Activated CD8-positive, alpha-beta memory T cell treated with anti-CD3 and anti-CD28 coated beads, Interleukin-2, amount 10 ng/mL, durations not matched to agents 7 days and 5 days (primary cell): ENCODE measurements at regions not wholly inside any gene's neighbourhood (a gene's known extent, or its start where the extent isn't known, plus 50 kb on each side); places are given as distances from the start of the nearest gene placed in this dataset.

ENCODE experiments used
- ATAC-seq: fragments of 150-1000 bp; cut with Tn5 transposase; one replicate; pipeline ENCODE4 v1.10.0; 2021; ENCODE audit warnings: moderate library complexity
- CTCF ChIA-PET: fragments of 350-600 bp; sonication (Branson Sonifier 250); formaldehyde crosslinking; loops from one replicate; lab custom pipeline; 2021; ENCODE audit warnings: antibody characterized with exemption; lab: Charles Lee
- DNase-seq: peaks from one replicate; pipeline ENCODE4 v3.0.0-alpha.2; 2020
- H3K27ac Mint-ChIP-seq: one replicate; pipeline ENCODE4 v1.8.0; 2021; ENCODE audit warnings: mild to moderate bottlenecking, mixed read lengths
- H3K27me3 Mint-ChIP-seq: one replicate; pipeline ENCODE4 v1.8.0; 2021; ENCODE audit warnings: mixed read lengths
- H3K36me3 Mint-ChIP-seq: one replicate; pipeline ENCODE4 v1.8.0; 2021; ENCODE audit warnings: mild to moderate bottlenecking, mixed read lengths
- H3K4me1 Mint-ChIP-seq: one replicate; pipeline ENCODE4 v1.8.0; 2021; ENCODE audit warnings: mixed read lengths
- H3K4me3 Mint-ChIP-seq: one replicate; pipeline ENCODE4 v1.8.0; 2021; ENCODE audit warnings: mild to moderate bottlenecking, moderate library complexity, mixed read lengths
- H3K9me3 Mint-ChIP-seq: one replicate; pipeline ENCODE4 v1.8.0; 2022; ENCODE audit warnings: low read depth, mixed read lengths

GRCh38 chr4:24675721-24676389 is 91.5 kb upstream of the DHX15 start:
- DNase-seq, result no peak
- CTCF ChIA-PET, result no interaction called here
- no peak for ATAC-seq
- H3K4me3 Mint-ChIP-seq, result no peak overlapping the region
- no peaks in the 10 kb centered on the region for H3K36me3 Mint-ChIP-seq
- H3K9me3 Mint-ChIP-seq, result peaks cover 2% of the 10 kb centered on the region
- H3K27me3 Mint-ChIP-seq, result peaks cover 7% of the 10 kb centered on the region
- no peak overlapping the region for H3K27ac Mint-ChIP-seq
- H3K4me1 Mint-ChIP-seq, result no peaks in the 10 kb centered on the region

GRCh38 chr4:24677909-24678308 is 93.6 kb upstream of the DHX15 start:
- Mint-ChIP-seq H3K4me1 (no peaks in the 10 kb centered on the region), H3K9me3 (peaks cover 2% of the 10 kb centered on the region), H3K36me3 (no peaks in the 10 kb centered on the region), H3K27me3 (peaks cover 15% of the 10 kb centered on the region), H3K27ac (no peak overlapping the region), H3K4me3 (no peak overlapping the region)
- ATAC-seq, result no peak
- CTCF ChIA-PET, result no interaction called here
- no peak for DNase-seq

GRCh38 chr4:24680746-24681448 is 96.5 kb upstream of the DHX15 start:
- peaks cover 1% of the 10 kb centered on the region for H3K9me3 Mint-ChIP-seq

DNA sequence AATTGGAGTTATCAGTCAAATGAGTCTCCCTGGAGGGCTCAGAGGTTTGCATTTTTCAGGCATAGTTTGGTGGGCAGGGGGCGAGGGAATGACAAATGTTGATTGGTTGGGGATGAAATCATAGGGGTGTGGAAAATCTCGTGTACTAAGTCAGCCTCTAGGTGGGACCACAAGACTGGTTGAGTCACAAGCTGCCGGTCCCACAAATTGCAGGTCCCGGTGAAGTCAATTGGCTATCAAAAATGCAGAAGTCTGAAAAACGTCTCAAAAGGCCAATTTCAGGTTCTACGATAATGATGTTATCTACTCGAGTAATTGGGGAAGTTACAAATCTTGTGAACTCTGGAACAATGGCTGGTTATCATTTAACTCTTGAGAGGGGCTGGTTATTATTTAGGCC is 98.8 kb upstream of the DHX15 start:
- CTCF ChIA-PET, result no interaction called here
- no peak for DNase-seq
- H3K27ac Mint-ChIP-seq, result no peak overlapping the region
- H3K4me1 Mint-ChIP-seq, result no peaks in the 10 kb centered on the region
- no peak for ATAC-seq
- H3K9me3 Mint-ChIP-seq, result no peaks in the 10 kb centered on the region
- no peak overlapping the region for H3K4me3 Mint-ChIP-seq
- H3K27me3 Mint-ChIP-seq, result peaks cover 16% of the 10 kb centered on the region
- no peaks in the 10 kb centered on the region for H3K36me3 Mint-ChIP-seq

More at GRCh38 chr4:24680746-24681448, 96.5 kb upstream of the DHX15 start:
- H3K4me1 Mint-ChIP-seq, result no peaks in the 10 kb centered on the region
- no peak for DNase-seq
- H3K27me3 Mint-ChIP-seq, result peaks cover 17% of the 10 kb centered on the region
- CTCF ChIA-PET, result no interaction called here
- no peak for ATAC-seq
- no peak overlapping the region for H3K27ac Mint-ChIP-seq
- H3K4me3 Mint-ChIP-seq, result no peak overlapping the region
- H3K36me3 Mint-ChIP-seq, result no peaks in the 10 kb centered on the region

- H3K9me3 Mint-ChIP-seq, result no peaks in the 10 kb centered on the region
- no peaks in the 10 kb centered on the region for H3K4me1 Mint-ChIP-seq
- H3K27ac Mint-ChIP-seq, result no peak overlapping the region
- H3K36me3 Mint-ChIP-seq, result no peaks in the 10 kb centered on the region
- DNase-seq (no peak), ATAC-seq (no peak)
- CTCF ChIA-PET, result interaction anchor here (0.7 to 1.0 kb wide), 3 partner anchors 129 to 709 kb away, joined by 3 read pairs; no protein-coding TSS in a partner anchor
- H3K4me3 Mint-ChIP-seq, result no peak overlapping the region
- peaks cover 6% of the 10 kb centered on the region for H3K27me3 Mint-ChIP-seq
Observed at GRCh38 chr4:24686866-24687692, 102.7 kb upstream of the DHX15 start.

DNA sequence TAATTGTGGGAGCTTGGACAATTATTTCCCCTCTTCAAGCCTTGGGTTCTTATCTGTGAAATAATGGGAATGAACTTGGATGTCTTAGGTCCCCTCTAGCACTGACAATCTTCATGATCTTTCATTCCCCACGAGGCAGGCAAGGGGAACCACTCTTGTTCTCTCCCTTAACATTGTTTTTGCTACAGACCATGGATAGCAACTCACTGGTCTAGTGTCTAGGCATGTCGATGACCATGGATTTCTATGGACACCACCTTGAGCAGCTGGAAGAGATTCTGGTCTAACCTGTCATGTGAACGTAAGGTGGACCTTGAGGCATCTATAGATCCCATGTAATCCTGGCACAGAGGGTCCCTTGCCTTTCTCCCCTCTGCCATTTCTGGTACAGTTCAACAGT is 104.1 kb upstream of the DHX15 start:
- DNase-seq, result no peak
- no peaks in the 10 kb centered on the region for H3K4me1 Mint-ChIP-seq
- no peak overlapping the region for H3K4me3 Mint-ChIP-seq
- CTCF ChIA-PET, result no interaction called here
- H3K27ac Mint-ChIP-seq, result no peak overlapping the region
- no peaks in the 10 kb centered on the region for H3K27me3 Mint-ChIP-seq
- H3K9me3 Mint-ChIP-seq, result no peaks in the 10 kb centered on the region
- no peak for ATAC-seq
- no peaks in the 10 kb centered on the region for H3K36me3 Mint-ChIP-seq

- no peaks in the 10 kb centered on the region for H3K27me3 Mint-ChIP-seq
- ATAC-seq, result no peak
- H3K27ac Mint-ChIP-seq, result no peak overlapping the region
- no peaks in the 10 kb centered on the region for H3K36me3 Mint-ChIP-seq
- no peak overlapping the region for H3K4me3 Mint-ChIP-seq
- DNase-seq, result no peak
- CTCF ChIA-PET, result no interaction called here
- H3K9me3 Mint-ChIP-seq, result no peaks in the 10 kb centered on the region
- H3K4me1 Mint-ChIP-seq, result no peaks in the 10 kb centered on the region
Observed at GRCh38 chr4:24689212-24689611, 104.9 kb upstream of the DHX15 start.

DNA sequence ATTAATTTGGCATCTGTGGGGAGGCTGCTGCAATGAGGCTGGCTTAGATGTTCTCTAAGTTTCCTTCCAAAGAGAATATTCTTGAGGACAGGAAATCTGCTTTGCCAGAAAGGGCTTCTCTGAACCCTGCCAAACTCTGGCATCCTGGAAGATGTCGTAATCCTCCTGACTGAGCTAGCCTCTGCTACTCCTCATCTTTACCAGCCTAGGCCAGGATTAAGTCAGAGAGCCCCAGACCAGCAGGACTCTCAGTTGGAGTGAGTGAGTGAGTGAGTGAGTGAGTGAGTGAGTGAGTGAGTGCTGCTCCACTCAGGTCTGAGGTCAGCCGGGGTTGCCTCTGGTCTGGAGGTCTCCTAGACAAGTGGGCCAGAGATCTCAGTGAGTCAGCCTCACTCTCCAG is 104.9 kb upstream of the SOD3 start:
- Mint-ChIP-seq H3K4me1 (no peaks in the 10 kb centered on the region), H3K36me3 (no peaks in the 10 kb centered on the region), H3K27me3 (no peaks in the 10 kb centered on the region), H3K4me3 (no peak overlapping the region), H3K27ac (no peak overlapping the region), H3K9me3 (no peaks in the 10 kb centered on the region)
- DNase-seq (no peak), ATAC-seq (no peak)
- CTCF ChIA-PET, result no interaction called here

DNA sequence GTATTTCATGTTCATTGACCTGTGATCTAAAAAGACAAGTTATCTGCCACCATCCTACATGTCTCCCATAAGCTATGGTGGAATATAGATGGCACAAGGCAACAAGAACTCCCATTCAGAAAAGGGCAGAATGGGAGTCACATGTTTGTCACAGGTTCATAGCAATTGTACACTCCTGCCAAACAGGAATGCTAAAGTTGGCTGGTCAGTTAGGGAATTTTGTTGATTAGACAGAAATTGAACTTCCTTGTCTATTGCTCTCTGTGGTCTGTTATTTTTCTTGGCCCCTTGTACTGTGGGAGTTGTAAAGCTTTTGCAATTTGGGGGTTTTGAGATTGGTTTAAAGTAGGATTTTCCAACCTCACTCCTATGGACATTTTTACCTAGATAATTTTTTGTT is 101.7 kb upstream of the SOD3 start:
- no peaks in the 10 kb centered on the region for H3K4me1 Mint-ChIP-seq
- H3K9me3 Mint-ChIP-seq, result no peaks in the 10 kb centered on the region
- no peak for ATAC-seq
- no peaks in the 10 kb centered on the region for H3K27me3 Mint-ChIP-seq
- no peak overlapping the region for H3K27ac Mint-ChIP-seq
- no peak overlapping the region for H3K4me3 Mint-ChIP-seq
- DNase-seq, result no peak
- no peaks in the 10 kb centered on the region for H3K36me3 Mint-ChIP-seq
- CTCF ChIA-PET, result no interaction called here

- Mint-ChIP-seq H3K9me3 (no peaks in the 10 kb centered on the region), H3K27me3 (peaks cover 2% of the 10 kb centered on the region), H3K4me1 (no peaks in the 10 kb centered on the region), H3K36me3 (no peaks in the 10 kb centered on the region), H3K27ac (no peak overlapping the region), H3K4me3 (no peak overlapping the region)
- no peak for DNase-seq
- no peak for ATAC-seq
- CTCF ChIA-PET, result no interaction called here
Observed at GRCh38 chr4:24700118-24700517, 95.3 kb upstream of the SOD3 start.

GRCh38 chr4:24701683-24702082 is 93.7 kb upstream of the SOD3 start:
- no peaks in the 10 kb centered on the region for H3K4me1 Mint-ChIP-seq
- no peak overlapping the region for H3K27ac Mint-ChIP-seq
- DNase-seq, result no peak
- no peak for ATAC-seq
- H3K9me3 Mint-ChIP-seq, result no peaks in the 10 kb centered on the region
- no peaks in the 10 kb centered on the region for H3K36me3 Mint-ChIP-seq
- CTCF ChIA-PET, result no interaction called here
- H3K4me3 Mint-ChIP-seq, result no peak overlapping the region
- peaks cover 2% of the 10 kb centered on the region for H3K27me3 Mint-ChIP-seq

- no peak for DNase-seq
- H3K9me3 Mint-ChIP-seq, result no peaks in the 10 kb centered on the region
- H3K27me3 Mint-ChIP-seq, result peaks cover 2% of the 10 kb centered on the region
- CTCF ChIA-PET, result no interaction called here
- no peaks in the 10 kb centered on the region for H3K36me3 Mint-ChIP-seq
- ATAC-seq, result no peak
- no peak overlapping the region for H3K4me3 Mint-ChIP-seq
- no peaks in the 10 kb centered on the region for H3K4me1 Mint-ChIP-seq
- H3K27ac Mint-ChIP-seq, result no peak overlapping the region
Observed at GRCh38 chr4:24702281-24702680, 93.1 kb upstream of the SOD3 start.

DNA sequence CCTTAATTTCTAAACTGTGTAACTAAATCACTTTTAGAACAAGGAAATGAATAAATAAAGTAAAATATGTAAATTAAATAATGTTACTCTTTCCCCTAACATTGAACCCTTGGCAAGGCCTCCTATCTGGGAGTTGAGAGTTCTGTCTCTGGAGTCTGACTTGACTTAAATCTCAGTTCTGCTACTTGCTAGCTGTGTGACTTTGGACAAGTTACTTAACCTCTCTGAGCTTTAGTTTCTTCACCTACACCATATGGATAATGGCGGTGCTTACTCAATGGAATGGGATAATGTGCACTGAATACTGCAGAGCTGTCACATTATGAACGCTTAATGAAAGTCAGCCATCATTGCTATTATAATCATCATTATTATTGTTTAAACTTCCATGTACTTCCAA is 92.1 kb upstream of the SOD3 start:
- DNase-seq, result no peak
- CTCF ChIA-PET, result no interaction called here

GRCh38 chr4:24704149-24704548 is 91.2 kb upstream of the SOD3 start:
- peaks cover 2% of the 10 kb centered on the region for H3K27me3 Mint-ChIP-seq
- H3K4me1 Mint-ChIP-seq, result no peaks in the 10 kb centered on the region
- H3K27ac Mint-ChIP-seq, result no peak overlapping the region
- ATAC-seq (no peak), DNase-seq (no peak)
- H3K36me3 Mint-ChIP-seq, result no peaks in the 10 kb centered on the region
- no peak overlapping the region for H3K4me3 Mint-ChIP-seq
- no peaks in the 10 kb centered on the region for H3K9me3 Mint-ChIP-seq
- CTCF ChIA-PET, result no interaction called here

More for the DNA sequence above, 92.1 kb upstream of the SOD3 start:
- no peak overlapping the region for H3K4me3 Mint-ChIP-seq
- no peaks in the 10 kb centered on the region for H3K4me1 Mint-ChIP-seq
- peaks cover 2% of the 10 kb centered on the region for H3K27me3 Mint-ChIP-seq
- H3K27ac Mint-ChIP-seq, result no peak overlapping the region
- no peak for ATAC-seq
- no peaks in the 10 kb centered on the region for H3K9me3 Mint-ChIP-seq
- no peaks in the 10 kb centered on the region for H3K36me3 Mint-ChIP-seq
